HG02623 (cell line): ENCODE measurements at regions not wholly inside any gene's neighbourhood (a gene's known extent, or its start where the extent isn't known, plus 50 kb on each side); places are given as distances from the start of the nearest gene placed in this dataset.
"Not testable (repeated sequence)": the region's sequence is repeated elsewhere in the genome, so short reads cannot be mapped to it uniquely, and the experiment has no call there.

ENCODE experiments used
- ATAC-seq: cut with Tn5 transposase; IDR thresholded peaks from one replicate; pipeline ENCODE4 v1.9.1; 2021; ENCODE audit warnings: moderate library complexity; ENCODE audit not compliant: unreplicated experiment

GRCh38 chr2:194723446-194723845, 933.6 kb upstream of the SLC39A10 start:
- ATAC-seq: no peak

- ATAC-seq: no peak
These were observed 935.8 kb upstream of the SLC39A10 start for GRCh38 chr2:194721227-194721626.

GRCh38 chr2:194720462-194720861, 936.6 kb upstream of the SLC39A10 start:
- no peak for ATAC-seq

- no peak for ATAC-seq
These were observed 938.1 kb upstream of the SLC39A10 start for GRCh38 chr2:194718881-194719280.

- no peak for ATAC-seq
These were observed 942.5 kb upstream of the SLC39A10 start for GRCh38 chr2:194714541-194714940.

GRCh38 chr2:194709840-194710239, 947.2 kb upstream of the SLC39A10 start:
- ATAC-seq: no peak

GRCh38 chr2:194706179-194706578, 950.8 kb upstream of the SLC39A10 start:
- no peak for ATAC-seq

- ATAC-seq: peak; percentile 55
These were observed 951.6 kb upstream of the SLC39A10 start for GRCh38 chr2:194705398-194705797.

GRCh38 chr2:194700726-194701125, 956.3 kb upstream of the SLC39A10 start:
- no peak for ATAC-seq

- no peak for ATAC-seq
These were observed 956.9 kb upstream of the SLC39A10 start for GRCh38 chr2:194700116-194700515.

- ATAC-seq: no peak
These were observed 959.0 kb upstream of the SLC39A10 start for GRCh38 chr2:194698012-194698411.

GRCh38 chr2:194697439-194697838, 959.6 kb upstream of the SLC39A10 start:
- no peak for ATAC-seq

- no peak for ATAC-seq
These were observed 960.3 kb upstream of the SLC39A10 start for GRCh38 chr2:194696690-194697089.

- no peak for ATAC-seq
These were observed 970.5 kb upstream of the SLC39A10 start for GRCh38 chr2:194686569-194686968.

- no peak for ATAC-seq
These were observed 983.0 kb upstream of the SLC39A10 start for GRCh38 chr2:194674043-194674442.

GRCh38 chr2:194672994-194673393, 984.0 kb upstream of the SLC39A10 start:
- ATAC-seq: no peak

GRCh38 chr2:194661431-194661830, 995.6 kb upstream of the SLC39A10 start:
- no peak for ATAC-seq

GRCh38 chr2:194639057-194639456, 1018.0 kb upstream of the SLC39A10 start:
- ATAC-seq: not testable (repeated sequence)

- no peak for ATAC-seq
These were observed 1035.1 kb upstream of the SLC39A10 start for GRCh38 chr2:194621945-194622344.

- no peak for ATAC-seq
These were observed 1037.7 kb upstream of the SLC39A10 start for GRCh38 chr2:194619366-194619765.

GRCh38 chr2:194618432-194618831, 1038.6 kb upstream of the SLC39A10 start:
- ATAC-seq: no peak

- ATAC-seq: peak; percentile 63
These were observed 1040.7 kb upstream of the SLC39A10 start for GRCh38 chr2:194616334-194616733.

- ATAC-seq: no peak
These were observed 1046.7 kb upstream of the SLC39A10 start for GRCh38 chr2:194610297-194610696.

- ATAC-seq: no peak
These were observed 1053.6 kb upstream of the SLC39A10 start for GRCh38 chr2:194603429-194603828.
